CD14-positive monocyte (primary cell): ENCODE measurements at regions not wholly inside any gene's neighbourhood (a gene's known extent, or its start where the extent isn't known, plus 50 kb on each side); places are given as distances from the start of the nearest gene placed in this dataset.

Experiments used
- DNase-seq, 3 donors: peaks; one replicate each; pipeline ENCODE4 v3.0.0-alpha.2; 2011 to 2022
- H2AFZ ChIP-seq: 2 replicates; pipeline ENCODE4 v1.6.0; 2012; ENCODE audit warnings: mild to moderate bottlenecking, low read depth, low read length, inconsistent platforms; ENCODE audit not compliant: insufficient read depth, poor library complexity, severe bottlenecking
- H3K27ac ChIP-seq, 2 donors: 1 replicate in 1 of 2; 2 replicates in 1 of 2; pipeline ENCODE4 v1.5.1; 2012 to 2013; ENCODE audit warnings: low read length in 2 of 2, control low read depth in 1 of 2, inconsistent platforms in 1 of 2, low read depth in 1 of 2, mild to moderate bottlenecking in 1 of 2
- H3K27me3 ChIP-seq, 2 donors: one replicate each; pipeline versions ENCODE4 v1.6.0 to v1.6.1; 2011 to 2013; ENCODE audit warnings: low read length in 2 of 2; ENCODE audit not compliant: control insufficient read depth in 2 of 2, insufficient read depth in 2 of 2
- H3K36me3 ChIP-seq, 2 donors: replicated peaks in 1 of 2; 1 replicate in 1 of 2; 2 replicates in 1 of 2; pipeline versions ENCODE4 v1.5.1 to v1.6.1; 2012 to 2013; ENCODE audit warnings: low read length in 2 of 2, control low read depth in 1 of 2, inconsistent platforms in 1 of 2, mild to moderate bottlenecking in 1 of 2; ENCODE audit not compliant: insufficient read depth in 2 of 2, control insufficient read depth in 1 of 2
- H3K4me1 ChIP-seq, 2 donors: 1 replicate in 1 of 2; 2 replicates in 1 of 2; pipeline versions ENCODE4 v1.5.1 to v1.6.1; 2012 to 2013; ENCODE audit warnings: low read length in 2 of 2, control low read depth in 1 of 2, inconsistent platforms in 1 of 2, mild to moderate bottlenecking in 1 of 2, moderate library complexity in 1 of 2; ENCODE audit not compliant: insufficient read depth in 2 of 2, control insufficient read depth in 1 of 2
- H3K4me2 ChIP-seq: replicated peaks from 2 replicates; pipeline ENCODE3; 2012; ENCODE audit warnings: low read length, moderate library complexity, mild to moderate bottlenecking; ENCODE audit not compliant: poor library complexity, severe bottlenecking; ENCODE audit errors: extremely low read depth
- H3K4me3 ChIP-seq, 3 experiments: fragments of 200-600 bp in 1 of 3; sonication (generic) in 1 of 3; replicated peaks in 1 of 3; 1 replicate in 2 of 3; 2 replicates in 1 of 3; pipeline ENCODE4 v1.5.1; 2011 to 2013; ENCODE audit warnings: low read length in 3 of 3, mild to moderate bottlenecking in 3 of 3, control low read depth in 2 of 3, low read depth in 2 of 3, inconsistent platforms in 1 of 3, moderate library complexity in 1 of 3
- H3K79me2 ChIP-seq: 2 replicates; pipeline ENCODE4 v1.6.0; 2012; ENCODE audit warnings: mild to moderate bottlenecking, control low read depth, inconsistent platforms, low read length, moderate library complexity; ENCODE audit not compliant: insufficient read depth
- H3K9ac ChIP-seq: 2 replicates; pipeline ENCODE4 v1.6.0; 2017; ENCODE audit warnings: low read length, mild to moderate bottlenecking; ENCODE audit not compliant: insufficient read depth, poor library complexity, severe bottlenecking
- H3K9me3 ChIP-seq, 2 donors: replicated peaks in 1 of 2; 1 replicate in 1 of 2; 2 replicates in 1 of 2; pipeline versions ENCODE4 v1.5.1 to v1.6.1; 2012 to 2013; ENCODE audit warnings: low read length in 2 of 2, control low read depth in 1 of 2; ENCODE audit not compliant: control insufficient read depth in 1 of 2, insufficient read depth in 1 of 2
- H4K20me1 ChIP-seq: 2 replicates; pipeline ENCODE4 v1.6.0; 2012; ENCODE audit warnings: mild to moderate bottlenecking, low read length, control low read depth, moderate library complexity; ENCODE audit not compliant: insufficient read depth
- H3K27ac Mint-ChIP-seq, 7 donors: one replicate each; pipeline ENCODE4 v1.8.0; 2020; ENCODE audit warnings: mild to moderate bottlenecking in 7 of 7, mixed read lengths in 7 of 7, moderate library complexity in 6 of 7, inconsistent platforms in 2 of 7
- H3K27me3 Mint-ChIP-seq, 3 donors: one replicate each; pipeline ENCODE4 v1.8.0; 2021 to 2022; ENCODE audit warnings: low read depth in 3 of 3, mild to moderate bottlenecking in 3 of 3, mixed read lengths in 3 of 3, moderate library complexity in 3 of 3, inconsistent platforms in 1 of 3
- H3K36me3 Mint-ChIP-seq, 2 donors: one replicate each; pipeline ENCODE4 v1.8.0; 2020; ENCODE audit warnings: mixed read lengths in 2 of 2, inconsistent platforms in 1 of 2, mild to moderate bottlenecking in 1 of 2
- H3K4me1 Mint-ChIP-seq: one replicate; pipeline ENCODE4 v1.8.0; 2020; ENCODE audit warnings: mild to moderate bottlenecking, mixed read lengths
- H3K4me3 Mint-ChIP-seq, 2 donors: one replicate each; pipeline ENCODE4 v1.8.0; 2020; ENCODE audit warnings: mild to moderate bottlenecking in 2 of 2, mixed read lengths in 2 of 2, moderate library complexity in 1 of 2
- H3K9me3 Mint-ChIP-seq, 7 donors: one replicate each; pipeline ENCODE4 v1.8.0; 2020 to 2022; ENCODE audit warnings: mixed read lengths in 7 of 7, mild to moderate bottlenecking in 6 of 7, moderate library complexity in 6 of 7, inconsistent platforms in 2 of 7
- CTCF ChIP-seq: fragments of 200-600 bp; IDR thresholded peaks from one replicate; pipeline ENCODE4 v1.8.0; 2022; ENCODE audit warnings: antibody characterized with exemption, mild to moderate bottlenecking
- WGBS: methylation state at CpG from one replicate; pipeline ENCODE4 v1.1.5; 2013; ENCODE audit warnings: missing lambda C conversion rate; ENCODE audit not compliant: insufficient coverage; 5-methylcytosine and 5-hydroxymethylcytosine counted together
- intact Hi-C, 2 donors: fragments of 100-400 bp; cut with micrococcal nuclease; formaldehyde crosslinking; loops; one replicate each; pipeline versions ENCODE4 v1.15.0 to v1.15.1; 2023

DNA sequence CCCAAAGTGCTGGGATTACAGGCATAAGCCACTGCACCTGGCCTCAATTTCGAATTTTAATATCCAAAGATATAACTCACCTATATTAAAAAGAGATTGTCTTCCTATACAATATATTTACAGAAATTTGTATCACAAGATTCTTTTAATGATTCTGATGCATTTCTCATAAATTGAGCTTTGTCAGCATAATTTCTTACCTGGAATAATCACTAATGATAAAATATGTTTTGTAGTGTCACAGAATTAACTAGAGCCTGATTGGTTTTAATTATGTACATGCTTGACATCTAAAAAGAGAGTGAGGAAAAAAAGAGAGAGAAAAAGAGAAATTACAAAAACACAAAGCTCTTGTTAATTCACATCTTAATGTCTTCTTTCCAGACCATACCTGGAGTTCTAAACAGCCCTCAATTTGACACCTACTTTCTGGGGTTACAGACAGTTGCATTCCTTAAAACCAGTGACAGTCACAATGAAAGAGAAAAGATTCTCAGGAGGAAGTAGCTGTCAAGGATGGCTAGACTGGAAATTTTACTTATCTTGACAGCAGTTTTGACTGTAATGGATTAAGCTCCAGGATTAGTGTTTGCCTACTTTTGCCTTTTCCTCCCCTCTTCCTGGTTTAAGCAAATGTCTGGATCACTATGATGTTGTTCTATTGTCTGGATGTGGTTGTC lies 214.4 kb downstream of the SPRY2 start:
- WGBS = no CpG with 5 or more reads among the region's 1 CpG
- no peaks in the 10 kb centered on the region for H3K36me3 ChIP-seq
- H2AFZ ChIP-seq = no peak overlapping the region
- Mint-ChIP-seq H3K4me3 (no peak overlapping the region), H3K27me3 (peaks cover 0 to 1% (median 1%) of the 10 kb centered on the region in 3 donors), H3K4me1 (peaks cover 1% of the 10 kb centered on the region), H3K9me3 (peaks cover 0 to 4% (median 0%) of the 10 kb centered on the region in 7 donors), H3K36me3 (no peaks in the 10 kb centered on the region), H3K27ac (no peak overlapping the region)
- no peaks in the 10 kb centered on the region for H3K79me2 ChIP-seq
- intact Hi-C loops = no loop called here
- no peaks in the 10 kb centered on the region for H4K20me1 ChIP-seq
- no peak overlapping the region for H3K4me3 ChIP-seq
- no peak overlapping the region for H3K4me2 ChIP-seq
- H3K9me3 ChIP-seq = no peaks in the 10 kb centered on the region
- no peak overlapping the region for H3K9ac ChIP-seq
- H3K27ac ChIP-seq = no peak overlapping the region
- no peaks in the 10 kb centered on the region for H3K27me3 ChIP-seq
- no peak for DNase-seq
- no peak for TF ChIP-seq CTCF
- no peaks in the 10 kb centered on the region for H3K4me1 ChIP-seq

- DNase-seq = no peak
- H3K9ac ChIP-seq = no peak overlapping the region
- WGBS = 100% methylated on average over 1 of the region's 3 CpGs
- H2AFZ ChIP-seq = no peak overlapping the region
- no peak overlapping the region for H3K27ac Mint-ChIP-seq
- no peak overlapping the region for H3K27ac ChIP-seq
- H3K79me2 ChIP-seq = no peaks in the 10 kb centered on the region
- peaks cover 0 to 1% (median 0%) of the 10 kb centered on the region in 3 donors for H3K27me3 Mint-ChIP-seq
- H3K36me3 Mint-ChIP-seq = no peaks in the 10 kb centered on the region
- H3K4me3 Mint-ChIP-seq = no peak overlapping the region
- no peaks in the 10 kb centered on the region for H4K20me1 ChIP-seq
- intact Hi-C loops = no loop called here
- no peak overlapping the region for H3K4me2 ChIP-seq
- no peaks in the 10 kb centered on the region for H3K9me3 ChIP-seq
- H3K27me3 ChIP-seq = no peaks in the 10 kb centered on the region
- H3K4me3 ChIP-seq = no peak overlapping the region
- no peaks in the 10 kb centered on the region for H3K4me1 Mint-ChIP-seq
- TF ChIP-seq CTCF = no peak
- peaks cover 0 to 4% (median 0%) of the 10 kb centered on the region in 7 donors for H3K9me3 Mint-ChIP-seq
- no peaks in the 10 kb centered on the region for H3K4me1 ChIP-seq
- no peaks in the 10 kb centered on the region for H3K36me3 ChIP-seq
Observed at GRCh38 chr13:80123945-80124344, 217.0 kb downstream of the SPRY2 start.
